ENCODE measurements at regions not wholly inside any gene's neighbourhood (a gene's known extent, or its start where the extent isn't known, plus 50 kb on each side); places are given as distances from the start of the nearest gene placed in this dataset.
"Not testable (repeated sequence)": the region's sequence is repeated elsewhere in the genome, so short reads cannot be mapped to it uniquely, and the experiment has no call there.

DNA sequence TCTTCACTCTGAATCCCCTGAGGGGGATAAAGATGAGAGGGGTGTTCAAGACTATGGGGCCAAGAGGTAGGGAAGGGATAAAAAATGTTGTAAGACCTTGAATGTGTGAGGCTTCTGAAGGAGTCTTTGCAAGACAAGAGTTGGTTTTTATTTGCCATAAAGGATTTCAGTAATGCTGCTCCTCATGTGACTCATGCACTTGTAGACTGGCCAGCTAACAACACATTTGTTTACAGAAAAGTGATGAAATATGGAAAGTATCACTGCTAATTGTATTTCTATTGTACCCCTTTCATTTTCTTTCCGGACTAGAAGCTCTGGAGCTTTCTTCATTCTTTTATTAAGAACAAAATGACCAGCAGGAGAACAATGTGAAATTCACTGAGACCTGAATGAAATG is 782.1 kb downstream of the EPHA4 start:
- no peak for DNase-seq

DNA sequence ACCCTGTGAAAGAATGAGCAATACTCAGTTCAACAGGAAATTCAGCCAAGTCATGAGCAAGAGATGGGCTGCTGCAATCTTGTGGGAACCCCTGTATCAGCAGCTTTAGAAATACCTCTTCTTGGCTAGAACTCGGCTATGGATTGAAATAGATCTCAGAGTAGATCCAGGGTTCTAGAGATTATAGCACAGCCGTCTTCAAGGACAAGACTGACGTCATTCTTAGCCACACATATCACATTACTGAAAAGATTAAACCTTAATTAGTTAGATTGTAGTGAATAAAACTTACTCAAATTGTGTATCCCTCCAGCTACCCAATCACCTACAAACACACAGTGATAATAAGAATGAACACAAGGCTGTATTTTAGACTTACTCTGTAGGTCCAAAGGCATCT is 776.4 kb downstream of the EPHA4 start:
- no peak for DNase-seq

DNA sequence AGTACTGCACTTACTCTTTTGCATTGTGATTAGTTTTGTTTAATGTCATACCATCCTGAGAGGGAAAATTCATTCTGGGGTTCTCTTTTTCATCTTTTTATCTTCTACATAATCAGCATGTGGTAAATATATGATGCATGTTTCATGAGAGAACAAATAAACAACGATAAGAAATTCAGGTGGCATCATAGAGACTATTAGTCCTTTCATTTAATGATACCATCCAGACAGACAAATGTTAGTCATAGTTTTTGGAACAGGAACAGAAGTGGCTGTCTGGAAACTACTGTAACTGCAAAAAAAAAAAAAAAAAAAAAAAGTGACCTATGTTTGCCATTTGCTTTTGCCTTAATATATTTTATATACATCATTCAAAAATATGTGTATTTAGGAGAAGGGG is 761.0 kb downstream of the EPHA4 start:
- DNase-seq = no peak

- DNase-seq = no peak
Measured at GRCh38 chr2:220811952-220812570, 760.0 kb downstream of the EPHA4 start.

DNA sequence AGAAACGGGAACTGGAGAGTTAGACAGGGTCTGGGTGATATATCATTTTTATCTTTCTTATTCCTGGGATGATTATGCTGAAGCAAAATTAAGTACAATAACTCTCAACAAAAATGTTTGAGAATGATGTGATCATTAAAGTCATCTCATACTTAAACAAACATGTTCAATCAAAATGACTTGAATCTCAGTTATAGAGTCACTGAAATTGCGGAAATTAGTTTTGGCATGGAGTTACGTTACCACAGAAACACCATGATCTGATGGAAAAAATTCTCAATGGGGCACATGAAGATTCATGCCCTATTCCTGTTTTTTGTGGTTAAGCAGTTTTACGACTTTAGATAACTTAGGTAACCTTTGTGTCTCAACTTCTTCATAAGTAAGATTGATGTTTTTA is 757.7 kb downstream of the EPHA4 start:
- DNase-seq = no peak

- no peak for DNase-seq
Measured at GRCh38 chr2:220815698-220816097, 756.4 kb downstream of the EPHA4 start.

- DNase-seq = no peak
Measured at GRCh38 chr2:220821683-220822082, 750.4 kb downstream of the EPHA4 start.

DNA sequence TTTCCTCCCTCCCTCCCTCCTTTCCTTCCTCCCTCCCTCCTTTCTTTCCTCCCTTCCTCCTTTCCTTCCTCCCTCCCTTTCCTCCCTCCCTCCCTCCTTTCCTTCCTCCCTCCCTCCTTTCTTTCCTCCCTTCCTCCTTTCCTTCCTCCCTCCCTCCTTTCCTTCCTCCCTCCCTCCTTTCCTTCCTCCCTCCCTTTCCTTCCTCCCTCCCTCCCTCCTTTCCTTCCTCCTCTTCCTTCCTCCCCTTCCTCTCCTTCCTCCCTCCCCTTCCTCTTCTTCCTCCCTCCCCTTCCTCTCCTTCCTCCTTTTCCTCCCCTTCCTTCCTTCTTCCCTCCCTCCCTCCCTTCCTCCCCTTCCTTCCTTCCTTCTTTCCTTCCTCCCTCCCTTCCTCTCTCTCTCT is 748.5 kb downstream of the EPHA4 start:
- DNase-seq = not testable (repeated sequence)

- no peak for DNase-seq
Measured at GRCh38 chr2:220833446-220833845, 738.7 kb downstream of the EPHA4 start.

DNA sequence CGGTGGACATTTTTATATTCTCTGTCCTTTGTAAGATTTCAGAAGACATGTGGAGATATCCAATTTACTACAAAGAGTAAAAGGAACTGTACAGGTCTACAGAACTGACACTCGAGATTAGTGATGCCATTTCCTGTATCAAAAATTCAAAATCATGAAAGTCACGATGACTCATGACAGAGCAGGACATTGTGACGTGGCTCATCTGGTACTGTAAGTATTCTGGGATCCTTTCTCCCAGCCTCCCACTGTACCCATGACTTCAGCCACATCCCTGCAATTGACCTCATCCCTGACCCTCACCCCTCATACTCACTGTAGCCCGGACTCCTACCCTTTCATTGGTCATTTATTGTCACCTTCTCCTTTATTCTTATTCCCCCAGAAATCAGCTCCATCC is 736.5 kb downstream of the EPHA4 start:
- DNase-seq = no peak

DNA sequence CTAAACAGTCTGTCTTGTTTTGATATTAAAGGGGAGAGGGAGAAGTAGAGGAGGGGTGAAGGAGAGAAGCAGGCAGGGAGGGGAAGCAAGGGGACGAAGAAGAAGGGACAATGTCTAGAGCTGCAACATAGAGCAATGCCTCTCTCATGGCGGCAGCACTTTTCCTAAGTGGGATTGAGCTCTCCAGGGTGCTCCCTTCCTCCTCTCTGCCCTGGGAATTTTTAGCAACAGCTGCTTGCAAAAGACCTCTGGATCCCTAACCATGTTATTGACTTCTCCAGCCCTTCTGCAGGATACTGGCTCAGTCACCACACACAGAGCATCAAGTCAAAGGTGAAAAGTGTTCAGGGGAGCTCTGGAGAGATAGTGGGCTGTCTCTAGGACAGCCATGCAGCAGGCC is 734.9 kb downstream of the EPHA4 start:
- DNase-seq = no peak

- DNase-seq = no peak
Measured at GRCh38 chr2:220842901-220843665, 729.0 kb downstream of the EPHA4 start.

DNA sequence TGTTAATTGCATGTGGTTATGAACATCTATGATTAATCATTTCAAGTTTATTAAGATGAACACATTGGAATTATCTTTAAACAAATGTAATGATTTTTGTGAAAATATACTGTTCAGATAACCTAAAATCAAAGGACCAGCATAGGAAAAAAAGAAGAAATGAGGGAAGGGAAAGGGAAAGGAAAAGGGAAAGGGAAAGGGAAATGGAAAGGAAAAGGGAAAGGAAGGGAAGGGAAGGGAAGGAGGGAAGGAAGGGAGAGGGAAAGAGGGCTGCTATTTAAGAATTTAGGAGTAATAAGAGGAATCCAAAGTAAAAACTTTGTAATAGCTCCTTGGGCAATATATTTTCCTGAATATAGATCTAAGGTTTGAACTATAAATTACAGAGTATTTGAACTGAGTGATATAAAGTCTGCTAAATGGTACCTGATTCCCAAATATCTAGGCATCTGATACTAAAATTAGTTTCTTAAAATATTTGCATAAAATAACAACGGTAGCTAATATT is 726.3 kb downstream of the EPHA4 start:
- DNase-seq = no peak

DNA sequence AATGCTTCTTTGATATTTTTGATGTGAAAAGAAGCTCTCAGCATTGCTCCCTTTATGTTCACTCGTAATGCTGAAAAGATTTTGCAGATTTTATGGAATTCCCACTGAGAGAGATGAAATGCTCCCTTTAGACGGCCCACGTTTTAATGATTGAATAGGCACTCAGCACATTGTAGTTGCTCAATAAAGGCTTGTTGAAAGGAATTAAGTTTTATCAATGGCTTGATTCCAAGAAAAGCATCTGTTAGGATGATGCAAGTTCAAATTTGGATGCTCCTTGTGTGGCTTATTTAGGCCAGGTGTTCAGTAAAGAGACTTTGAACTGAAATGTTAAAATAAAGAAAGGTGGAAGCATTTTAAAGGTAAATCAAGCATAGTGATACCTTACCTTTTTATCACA is 725.1 kb downstream of the EPHA4 start:
- no peak for DNase-seq

DNA sequence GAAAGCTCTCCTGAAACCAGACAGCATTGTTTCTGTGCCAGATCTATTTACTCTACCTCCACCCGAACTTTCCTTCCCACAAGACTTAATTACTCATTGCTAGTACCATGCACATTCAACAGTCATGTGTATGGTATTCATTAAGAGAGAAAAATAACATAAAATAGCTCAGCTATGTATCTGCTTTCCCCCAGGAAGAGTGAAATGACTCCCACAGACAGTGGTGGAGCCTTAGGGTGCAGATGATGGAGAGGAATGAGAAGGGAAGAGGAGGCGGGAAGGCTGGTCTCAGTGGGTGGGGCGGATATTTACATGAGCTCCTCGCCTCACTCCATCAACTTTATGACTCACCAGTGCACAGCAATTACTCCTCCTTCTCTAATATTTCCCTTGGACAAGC is 724.5 kb downstream of the EPHA4 start:
- no peak for DNase-seq

- DNase-seq = no peak
Measured at GRCh38 chr2:220849433-220849832, 722.7 kb downstream of the EPHA4 start.

- DNase-seq = no peak
Measured at GRCh38 chr2:220850116-220850515, 722.0 kb downstream of the EPHA4 start.

GRCh38 chr2:220855296-220855695 is 716.8 kb downstream of the EPHA4 start:
- DNase-seq = no peak

GRCh38 chr2:220856486-220856885 is 715.6 kb downstream of the EPHA4 start:
- DNase-seq = no peak

DNA sequence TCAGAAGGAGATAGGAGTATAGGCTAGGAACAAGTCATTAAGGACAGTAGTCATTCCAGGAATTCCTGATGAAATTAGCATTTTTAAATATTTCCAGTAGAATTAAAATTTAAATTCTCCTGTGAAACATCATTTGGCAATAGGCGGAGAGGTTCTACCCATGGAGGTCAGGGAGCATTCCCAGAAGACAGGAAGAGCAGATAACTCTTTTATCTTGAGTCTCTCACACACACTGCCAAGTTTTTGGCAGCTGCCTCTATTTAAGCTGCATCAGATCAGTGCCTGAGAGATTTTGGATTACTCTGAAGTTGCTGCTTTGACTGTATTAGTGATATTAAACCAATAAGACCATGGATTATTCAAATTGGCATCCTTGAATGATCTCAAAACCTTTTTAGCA is 714.7 kb downstream of the EPHA4 start:
- DNase-seq = no peak

GRCh38 chr2:220858101-220858500 is 714.0 kb downstream of the EPHA4 start:
- no peak for DNase-seq

GRCh38 chr2:220871909-220872308 is 700.2 kb downstream of the EPHA4 start:
- no peak for DNase-seq

GRCh38 chr2:220876080-220876824 is 695.9 kb downstream of the EPHA4 start:
- DNase-seq = no peak

DNA sequence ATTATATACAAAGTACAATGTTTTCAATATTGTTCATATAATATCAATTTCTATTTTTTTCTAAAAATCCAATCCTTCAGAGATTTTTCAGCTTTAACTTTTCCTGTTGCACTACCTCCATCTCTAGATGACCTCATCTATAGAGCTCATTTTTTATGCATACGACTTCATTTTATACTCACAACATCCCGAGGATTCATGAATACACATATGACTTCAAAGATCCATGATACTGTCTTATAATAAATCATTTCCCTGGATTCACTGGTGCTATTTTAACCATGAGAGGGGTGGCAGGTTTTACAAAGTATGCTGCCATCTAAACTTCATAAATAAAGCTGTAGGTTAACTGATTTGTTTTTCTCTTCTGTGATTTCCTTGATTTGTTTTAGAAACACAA is 694.6 kb downstream of the EPHA4 start:
- DNase-seq = no peak

All from hindlimb muscle (tissue), 1 donor.